Upper lobe of left lung (tissue), 4 donors: ENCODE measurements at regions not wholly inside any gene's neighbourhood (a gene's known extent, or its start where the extent isn't known, plus 50 kb on each side); places are given as distances from the start of the nearest gene placed in this dataset.

Source experiments
- CTCF ChIP-seq, 6 experiments: fragments of 450-650 bp in 4 of 6; fragments of 200-600 bp in 2 of 6; sonication (generic) in 2 of 6; IDR thresholded peaks; one replicate each; pipeline ENCODE4 v1.5.1; 2016 to 2019; ENCODE audit warnings: antibody characterized with exemption in 6 of 6
- EP300 ChIP-seq, 4 donors: sonication (generic); formaldehyde crosslinking; IDR thresholded peaks; one replicate each; pipeline ENCODE4 v1.5.1; 2017; ENCODE audit warnings: antibody characterized with exemption in 4 of 4, control low read depth in 2 of 4

- no peak for TF ChIP-seq CTCF (IDR thresholded peaks at IDR 0.05)
- TF ChIP-seq EP300 (IDR thresholded peaks at IDR 0.05), result no peak
These were observed 144.3 kb upstream of the SPACA1 start for GRCh38 chr6:87903323-87903722.
